Skeletal muscle tissue (tissue), 3 donors: ENCODE measurements at regions not wholly inside any gene's neighbourhood (a gene's known extent, or its start where the extent isn't known, plus 50 kb on each side); places are given as distances from the start of the nearest gene placed in this dataset.

Experiments used
- H3K27ac ChIP-seq: one replicate; pipeline ENCODE4 v1.7.0; 2013; ENCODE audit warnings: mild to moderate bottlenecking, low read depth, low read length, inconsistent platforms
- H3K27me3 ChIP-seq, 3 donors: one replicate each; pipeline ENCODE4 v1.7.0; 2013; ENCODE audit warnings: low read length in 3 of 3; ENCODE audit not compliant: control insufficient read depth in 3 of 3, insufficient read depth in 3 of 3
- H3K36me3 ChIP-seq, 3 donors: one replicate each; pipeline ENCODE4 v1.7.0; 2013; ENCODE audit warnings: low read length in 3 of 3; ENCODE audit not compliant: control insufficient read depth in 3 of 3, insufficient read depth in 3 of 3
- H3K4me1 ChIP-seq, 3 donors: one replicate each; pipeline ENCODE4 v1.7.0; 2013; ENCODE audit warnings: low read length in 3 of 3, mild to moderate bottlenecking in 3 of 3; ENCODE audit not compliant: control insufficient read depth in 3 of 3, insufficient read depth in 3 of 3
- H3K4me3 ChIP-seq, 3 donors: one replicate each; pipeline ENCODE4 v1.7.0; 2013; ENCODE audit warnings: low read length in 3 of 3
- H3K9ac ChIP-seq, 3 donors: one replicate each; pipeline ENCODE4 v1.7.0; 2013; ENCODE audit warnings: low read length in 3 of 3, mild to moderate bottlenecking in 3 of 3, moderate library complexity in 2 of 3, low read depth in 1 of 3
- H3K9me3 ChIP-seq, 3 donors: one replicate each; pipeline ENCODE4 v1.7.0; 2013; ENCODE audit warnings: low read length in 3 of 3; ENCODE audit not compliant: control insufficient read depth in 3 of 3
- donor health status: Osteomylitis.

DNA sequence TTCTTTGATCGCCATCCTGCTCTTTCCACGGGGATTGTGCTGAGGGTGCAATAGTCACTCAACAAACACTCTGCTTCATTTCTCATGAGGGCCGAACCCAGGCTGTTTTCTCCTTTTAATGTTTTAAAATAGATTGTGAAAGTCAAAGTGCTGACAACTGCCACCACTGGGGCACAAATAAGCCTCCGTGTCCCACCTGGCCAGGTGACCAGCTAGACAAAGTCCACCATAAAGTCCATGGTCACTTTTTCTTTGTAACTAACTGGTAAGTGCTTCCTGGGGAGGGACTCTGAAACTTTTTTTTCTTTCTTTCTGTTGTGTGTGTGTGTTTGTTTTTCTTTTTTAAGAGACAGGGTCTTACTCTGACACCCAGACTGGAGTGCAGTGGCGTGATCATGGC, 219.8 kb downstream of the LY86 start:
- Histone ChIP-seq H3K27ac (no peak overlapping the region), H3K9ac (no peak overlapping the region), H3K4me1 (peaks cover 5 to 9% (median 6%) of the 10 kb centered on the region in 3 donors), H3K4me3 (no peak overlapping the region), H3K9me3 (no peaks in the 10 kb centered on the region), H3K36me3 (no peaks in the 10 kb centered on the region), H3K27me3 (no peaks in the 10 kb centered on the region)

DNA sequence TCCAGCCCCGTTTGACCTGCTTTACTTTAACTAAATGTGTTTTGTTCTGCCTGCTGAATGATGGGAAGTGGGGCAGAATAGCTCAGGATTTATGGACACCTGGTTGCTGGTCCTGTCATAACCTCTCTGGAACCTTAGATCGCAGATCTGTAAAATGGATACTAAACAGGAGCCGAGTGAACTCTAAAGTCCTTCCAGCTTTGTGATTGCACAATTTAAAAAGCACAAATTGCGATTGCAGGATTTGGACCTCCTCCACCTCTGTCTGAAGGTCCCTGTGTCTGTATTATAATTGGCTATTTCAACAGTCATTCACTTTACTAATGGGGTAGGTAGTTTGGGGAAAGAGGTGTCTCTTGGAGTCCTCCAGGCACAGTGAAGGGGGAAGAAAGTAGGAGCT, 220.4 kb downstream of the LY86 start:
- Histone ChIP-seq H3K27ac (no peak overlapping the region), H3K4me3 (no peak overlapping the region), H3K9me3 (no peaks in the 10 kb centered on the region)

DNA sequence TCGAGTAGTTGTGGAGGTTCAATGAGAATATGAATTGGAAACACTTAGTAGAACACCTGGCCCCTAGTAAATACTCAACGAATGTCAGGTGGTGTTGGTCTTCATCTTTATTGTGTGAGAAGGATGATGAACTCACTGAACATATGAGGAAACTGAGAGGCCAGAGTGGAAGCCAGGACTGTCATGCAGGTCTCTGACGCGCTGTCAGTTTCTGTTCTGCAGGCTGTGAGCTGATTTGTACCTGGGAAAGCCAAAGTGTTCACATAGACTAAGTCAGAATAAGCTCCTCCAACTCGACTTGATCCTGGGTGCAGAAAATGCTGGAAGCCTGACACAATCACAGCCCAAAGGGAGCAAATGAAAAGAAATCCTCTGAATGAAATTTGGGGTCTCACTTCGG, 222.2 kb downstream of the LY86 start:
- H3K27me3 ChIP-seq = no peaks in the 10 kb centered on the region
- H3K9ac ChIP-seq = no peak overlapping the region
- H3K4me3 ChIP-seq = peak overlapping the region in 2 of 3 donors; percentile 38 to 60
- H3K36me3 ChIP-seq = no peaks in the 10 kb centered on the region
- H3K4me1 ChIP-seq = peaks cover 5 to 9% (median 6%) of the 10 kb centered on the region in 3 donors
- H3K9me3 ChIP-seq = no peaks in the 10 kb centered on the region
- H3K27ac ChIP-seq = no peak overlapping the region

More for the DNA sequence above, 220.4 kb downstream of the LY86 start:
- Histone ChIP-seq H3K27me3 (no peaks in the 10 kb centered on the region), H3K9ac (no peak overlapping the region), H3K36me3 (no peaks in the 10 kb centered on the region), H3K4me1 (peaks cover 5 to 9% (median 6%) of the 10 kb centered on the region in 3 donors)

DNA sequence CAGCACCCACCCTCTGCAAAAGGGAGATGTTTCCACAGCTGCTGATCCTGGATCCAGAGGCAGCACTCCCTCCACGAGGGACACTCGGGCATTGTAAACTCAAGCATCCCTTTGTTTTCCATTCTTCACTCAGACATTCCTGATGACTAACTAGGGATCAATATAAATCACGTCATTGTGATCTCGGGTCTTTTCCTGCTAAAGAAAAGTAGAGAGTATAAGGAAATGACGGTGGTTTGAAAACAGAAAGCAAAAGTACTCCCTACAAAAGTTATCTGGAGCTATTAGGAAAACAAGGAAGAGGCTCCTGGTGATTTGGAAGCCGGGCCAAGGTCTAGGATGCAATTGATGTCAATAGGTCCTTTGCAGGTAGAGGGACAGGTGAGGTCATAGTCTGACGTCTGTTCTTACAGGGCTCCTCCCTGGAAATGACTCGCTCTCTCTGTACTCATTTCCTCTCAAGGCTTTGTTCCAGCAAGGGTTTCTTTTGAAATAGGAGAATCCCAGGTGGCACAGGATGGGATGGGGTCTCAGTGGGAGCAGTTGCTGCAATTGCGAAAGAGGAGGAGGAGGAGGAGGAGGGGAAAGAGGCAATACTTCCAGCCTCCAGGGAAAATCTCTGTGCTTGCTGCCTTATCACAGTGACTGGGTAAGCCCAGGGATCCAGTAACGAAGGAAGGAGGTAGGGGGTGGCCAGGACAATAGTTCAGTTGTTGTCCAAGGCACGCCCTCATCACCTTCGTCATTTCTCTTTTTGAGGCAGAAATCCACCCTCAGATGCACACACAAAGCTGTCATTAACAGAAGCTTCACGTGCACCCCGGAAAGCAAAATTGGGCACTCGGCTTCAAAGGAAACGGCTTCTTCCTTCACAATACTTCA, 222.8 kb downstream of the LY86 start:
- Histone ChIP-seq H3K4me1 (peaks cover 5 to 9% (median 6%) of the 10 kb centered on the region in 3 donors), H3K4me3 (peak overlapping the region; percentile 38 to 60 (median 45)), H3K36me3 (no peaks in the 10 kb centered on the region), H3K9ac (peak overlapping the region in 1 of 3 donors; percentile 27), H3K9me3 (no peaks in the 10 kb centered on the region), H3K27me3 (no peaks in the 10 kb centered on the region), H3K27ac (peak overlapping the region; percentile 45)

DNA sequence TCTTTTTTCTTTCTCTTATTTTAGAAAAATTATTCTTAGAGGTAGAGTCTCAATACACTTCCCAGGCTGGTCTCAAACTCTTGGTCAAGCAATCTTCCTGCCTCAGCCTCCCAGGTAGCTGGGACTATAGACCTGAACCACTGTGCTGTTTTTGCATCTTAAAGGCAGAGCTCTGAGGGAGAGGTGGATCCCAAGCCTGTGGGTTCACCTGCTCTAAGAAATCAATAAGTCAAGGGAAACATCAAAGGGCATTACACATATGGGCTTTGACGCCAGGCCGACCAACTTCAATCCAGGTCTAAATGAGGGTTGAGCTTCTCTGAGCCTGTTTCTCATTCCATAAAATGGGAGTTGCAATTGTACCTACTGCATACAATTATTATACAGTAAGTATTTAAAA, 223.9 kb downstream of the LY86 start:
- no peak overlapping the region for H3K27ac ChIP-seq
- no peaks in the 10 kb centered on the region for H3K9me3 ChIP-seq
- H3K4me1 ChIP-seq = peaks cover 5 to 9% (median 6%) of the 10 kb centered on the region in 3 donors
- no peaks in the 10 kb centered on the region for H3K36me3 ChIP-seq
- H3K4me3 ChIP-seq = no peak overlapping the region
- H3K9ac ChIP-seq = no peak overlapping the region
- no peaks in the 10 kb centered on the region for H3K27me3 ChIP-seq

DNA sequence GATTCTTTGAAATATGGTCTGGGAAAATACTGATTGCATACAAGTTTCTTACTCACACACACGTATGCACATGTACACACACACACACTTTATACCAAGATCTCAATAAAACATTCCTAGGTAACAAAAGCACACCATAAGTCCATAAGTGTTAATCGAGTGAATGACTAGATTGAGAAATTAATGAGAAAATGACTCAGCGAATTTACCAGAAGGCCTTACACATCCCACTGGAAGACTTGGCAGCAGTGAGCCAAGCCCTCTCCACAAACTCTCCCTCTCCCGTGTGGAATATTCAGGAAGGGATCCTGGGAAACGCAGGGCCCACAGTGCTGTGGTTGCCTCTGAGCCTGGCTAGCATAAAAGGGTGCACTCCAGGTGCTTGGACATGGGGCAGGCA, 227.2 kb downstream of the LY86 start:
- H3K9me3 ChIP-seq = no peaks in the 10 kb centered on the region
- peaks cover 5 to 9% (median 6%) of the 10 kb centered on the region in 3 donors for H3K4me1 ChIP-seq
- no peaks in the 10 kb centered on the region for H3K36me3 ChIP-seq
- H3K4me3 ChIP-seq = no peak overlapping the region
- no peaks in the 10 kb centered on the region for H3K27me3 ChIP-seq
- no peak overlapping the region for H3K9ac ChIP-seq
- no peak overlapping the region for H3K27ac ChIP-seq

DNA sequence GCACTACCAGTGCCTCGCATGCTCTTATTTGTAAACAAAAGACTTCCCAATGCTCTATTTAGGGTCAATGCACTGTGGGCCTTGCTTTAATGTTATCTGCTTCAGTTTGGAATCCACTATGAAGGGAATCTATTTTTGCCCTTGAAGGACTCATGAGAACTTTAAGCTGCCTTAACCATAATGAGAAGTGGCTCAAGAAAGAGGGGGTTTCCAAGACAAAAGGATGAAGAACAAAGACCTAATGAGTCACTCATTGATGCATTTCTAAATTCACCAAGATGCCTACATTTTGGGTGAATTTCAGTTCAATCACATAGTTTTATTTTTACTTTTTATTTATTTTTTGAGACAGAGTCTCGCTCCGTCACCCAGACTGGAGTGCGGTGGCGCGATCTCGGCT, 228.2 kb downstream of the LY86 start:
- H3K4me3 ChIP-seq = no peak overlapping the region
- H3K36me3 ChIP-seq = no peaks in the 10 kb centered on the region
- no peaks in the 10 kb centered on the region for H3K9me3 ChIP-seq
- H3K4me1 ChIP-seq = peaks cover 1 to 3% (median 2%) of the 10 kb centered on the region in 3 donors
- no peak overlapping the region for H3K27ac ChIP-seq
- no peaks in the 10 kb centered on the region for H3K27me3 ChIP-seq
- H3K9ac ChIP-seq = no peak overlapping the region

DNA sequence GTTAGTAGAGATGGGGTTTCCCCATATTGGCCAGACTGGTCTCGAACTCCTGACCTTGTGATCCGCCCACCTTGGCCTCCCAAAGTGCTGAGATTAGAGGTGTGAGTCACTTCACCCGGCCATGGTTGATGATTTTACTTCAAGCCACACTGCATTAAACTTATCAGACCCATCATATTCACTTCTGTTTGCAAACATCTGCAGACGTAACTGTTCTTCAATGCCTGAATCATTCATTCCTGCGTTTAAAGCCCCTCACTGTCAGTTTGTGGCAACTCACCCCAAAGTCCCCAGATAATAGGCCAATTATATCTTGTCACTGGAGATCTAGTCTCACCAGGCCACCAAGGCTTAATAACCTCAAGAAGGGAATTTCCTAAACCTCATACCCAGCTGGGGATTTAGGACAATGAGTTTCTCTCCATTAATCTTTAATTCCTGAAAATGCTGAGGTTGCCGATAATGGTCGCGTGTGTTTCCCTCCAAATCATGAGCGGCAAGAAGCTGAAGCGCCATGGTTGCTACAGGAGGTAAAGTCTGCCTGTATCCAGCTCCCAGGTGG, 229.6 kb downstream of the LY86 start:
- Histone ChIP-seq H3K27me3 (no peaks in the 10 kb centered on the region), H3K9ac (no peak overlapping the region), H3K36me3 (no peaks in the 10 kb centered on the region), H3K4me1 (no peaks in the 10 kb centered on the region), H3K27ac (no peak overlapping the region), H3K9me3 (no peaks in the 10 kb centered on the region), H3K4me3 (no peak overlapping the region)

GRCh38 chr6:6820641-6821238, 232.2 kb downstream of the LY86 start:
- H3K27me3 ChIP-seq = no peaks in the 10 kb centered on the region
- H3K27ac ChIP-seq = no peak overlapping the region
- H3K36me3 ChIP-seq = no peaks in the 10 kb centered on the region
- no peaks in the 10 kb centered on the region for H3K9me3 ChIP-seq
- no peak overlapping the region for H3K9ac ChIP-seq
- H3K4me3 ChIP-seq = no peak overlapping the region
- peaks cover 11 to 21% (median 16%) of the 10 kb centered on the region in 3 donors for H3K4me1 ChIP-seq
